Keratinocyte (primary cell): ENCODE measurements at regions not wholly inside any gene's neighbourhood (a gene's known extent, or its start where the extent isn't known, plus 50 kb on each side); places are given as distances from the start of the nearest gene placed in this dataset.
A peak's percentile ranks its signal among the peaks of the same experiment; 100 is the strongest.

Experiments
- DNase-seq: peaks from one replicate; pipeline ENCODE4 v3.0.0-alpha.2; 2011; ENCODE audit warnings: low read depth, missing footprints, low spot score
- FAIRE-seq: peaks from 2 replicates; lab custom pipeline; 2011; peaks lifted over from hg19 to GRCh38; lab: Jason Lieb, UNC
- H2AFZ ChIP-seq: 2 replicates; pipeline ENCODE4 v1.6.0; 2012; ENCODE audit warnings: low read length, control low read depth, inconsistent platforms; ENCODE audit not compliant: control insufficient read depth
- H3K27ac ChIP-seq: 2 replicates; pipeline ENCODE4 v1.5.1; 2011; ENCODE audit warnings: low read length; ENCODE audit not compliant: control insufficient read depth, insufficient read depth
- H3K27me3 ChIP-seq: 3 replicates; pipeline ENCODE4 v1.6.0; 2011; ENCODE audit warnings: low read length; ENCODE audit not compliant: control insufficient read depth, insufficient read depth; ENCODE audit errors: extremely low read depth
- H3K36me3 ChIP-seq, 2 experiments: 2 replicates in 1 of 2; 3 replicates in 1 of 2; pipeline ENCODE4 v1.5.1; 2011; ENCODE audit warnings: low read length in 2 of 2, mild to moderate bottlenecking in 1 of 2; ENCODE audit not compliant: control insufficient read depth in 2 of 2, insufficient read depth in 2 of 2; ENCODE audit errors: extremely low read depth in 1 of 2
- H3K4me1 ChIP-seq: 3 replicates; pipeline ENCODE4 v1.5.1; 2011; ENCODE audit warnings: low read length; ENCODE audit not compliant: control insufficient read depth, insufficient read depth; ENCODE audit errors: extremely low read depth
- H3K4me2 ChIP-seq: 3 replicates; pipeline ENCODE4 v1.6.0; 2011; ENCODE audit warnings: low read depth, low read length; ENCODE audit not compliant: control insufficient read depth, insufficient read depth; ENCODE audit errors: extremely low read depth
- H3K4me3 ChIP-seq, 3 experiments: fragments of 200-600 bp in 1 of 3; sonication (generic) in 1 of 3; 2 replicates in 2 of 3; 3 replicates in 1 of 3; pipeline ENCODE4 v1.5.1; 2011 to 2016; ENCODE audit warnings: low read length in 3 of 3, mild to moderate bottlenecking in 3 of 3, control low read depth in 2 of 3, inconsistent platforms in 1 of 3, low read depth in 1 of 3, mixed read lengths in 1 of 3, mixed run types in 1 of 3, moderate library complexity in 1 of 3; ENCODE audit not compliant: control insufficient read depth in 2 of 3, insufficient read depth in 2 of 3; ENCODE audit errors: extremely low read depth in 1 of 3
- H3K79me2 ChIP-seq: 2 replicates; pipeline ENCODE4 v1.6.0; 2012; ENCODE audit warnings: low read length; ENCODE audit not compliant: control insufficient read depth, insufficient read depth
- H3K9ac ChIP-seq: 3 replicates; pipeline ENCODE4 v1.6.0; 2011; ENCODE audit warnings: low read length; ENCODE audit not compliant: control insufficient read depth, insufficient read depth; ENCODE audit errors: extremely low read depth
- H3K9me1 ChIP-seq: 3 replicates; pipeline ENCODE4 v1.6.0; 2011; ENCODE audit warnings: low read length; ENCODE audit not compliant: control insufficient read depth, insufficient read depth; ENCODE audit errors: extremely low read depth
- H3K9me3 ChIP-seq: 2 replicates; pipeline ENCODE4 v1.5.1; 2012; ENCODE audit warnings: low read depth, low read length; ENCODE audit not compliant: control insufficient read depth
- H4K20me1 ChIP-seq: 3 replicates; pipeline ENCODE4 v1.6.0; 2011; ENCODE audit warnings: low read length; ENCODE audit not compliant: control insufficient read depth, insufficient read depth; ENCODE audit errors: extremely low read depth
- EZH2 ChIP-seq: IDR thresholded peaks from one replicate; pipeline ENCODE4 v1.6.1; 2012; ENCODE audit warnings: inconsistent platforms, mild to moderate bottlenecking, low read length, moderate library complexity
- dilution Hi-C: fragments of 300-500 bp; cut with MboI; formaldehyde crosslinking; loops from one replicate; pipeline ENCODE4 v1.7.0; 2020; ENCODE audit warnings: low sequenced_read_pairs; ENCODE audit not compliant: extremely low pct_ligation_motif_present
- TF ChIP-seq, protein P1 (sequence below), 3 experiments: IDR thresholded peaks in 1 of 3; conservative IDR thresholded peaks in 1 of 3; optimal IDR thresholded peaks in 1 of 3; 2 replicates in 2 of 3; 3 replicates in 1 of 3; pipeline versions ENCODE3 to v1.5.1; 2011; ENCODE audit warnings: low read length in 3 of 3, mild to moderate bottlenecking in 3 of 3, moderate library complexity in 2 of 3, control low read depth in 1 of 3, inconsistent platforms in 1 of 3; ENCODE audit not compliant: insufficient read depth in 2 of 3; ENCODE audit errors: extremely low read depth in 1 of 3

DNA sequence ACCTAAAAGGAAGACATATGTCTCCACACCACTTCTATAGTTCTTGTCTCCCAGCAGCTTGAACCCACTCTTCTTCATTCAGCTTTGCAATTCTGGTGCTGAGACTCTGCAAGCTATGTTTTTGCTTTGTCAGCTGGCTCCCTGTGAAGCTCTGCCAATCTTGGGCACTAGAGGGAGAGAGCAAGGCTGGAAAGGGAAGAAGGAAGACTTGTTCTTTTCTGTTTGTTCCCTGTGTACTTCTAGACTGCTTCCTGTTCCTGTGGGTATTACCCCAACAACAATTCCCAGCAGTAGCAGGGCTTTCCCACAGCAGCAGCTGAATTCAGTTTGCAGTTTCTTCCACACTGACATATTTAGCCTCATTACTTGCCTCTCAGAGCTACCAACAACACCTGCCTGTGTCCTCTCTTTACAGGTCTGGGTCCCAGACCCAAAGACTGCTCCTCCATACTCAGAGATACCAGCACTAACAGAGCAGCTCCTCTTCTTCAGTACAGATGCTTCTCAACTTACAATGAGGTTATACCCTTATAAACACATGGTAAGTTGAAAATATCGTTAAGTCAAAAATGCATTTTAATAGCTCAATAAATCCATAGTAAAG is 275.2 kb upstream of the NEGR1 start:
- Histone ChIP-seq H3K27ac (no peak overlapping the region), H3K4me2 (no peak overlapping the region), H3K27me3 (no peaks in the 10 kb centered on the region), H3K4me3 (no peak overlapping the region), H2AFZ (peak overlapping the region; percentile 33), H3K9me1 (no peaks in the 10 kb centered on the region), H3K9me3 (no peaks in the 10 kb centered on the region), H4K20me1 (no peaks in the 10 kb centered on the region), H3K79me2 (no peaks in the 10 kb centered on the region), H3K36me3 (no peaks in the 10 kb centered on the region), H3K9ac (no peak overlapping the region), H3K4me1 (no peaks in the 10 kb centered on the region)
- TF ChIP-seq, protein P1, sequence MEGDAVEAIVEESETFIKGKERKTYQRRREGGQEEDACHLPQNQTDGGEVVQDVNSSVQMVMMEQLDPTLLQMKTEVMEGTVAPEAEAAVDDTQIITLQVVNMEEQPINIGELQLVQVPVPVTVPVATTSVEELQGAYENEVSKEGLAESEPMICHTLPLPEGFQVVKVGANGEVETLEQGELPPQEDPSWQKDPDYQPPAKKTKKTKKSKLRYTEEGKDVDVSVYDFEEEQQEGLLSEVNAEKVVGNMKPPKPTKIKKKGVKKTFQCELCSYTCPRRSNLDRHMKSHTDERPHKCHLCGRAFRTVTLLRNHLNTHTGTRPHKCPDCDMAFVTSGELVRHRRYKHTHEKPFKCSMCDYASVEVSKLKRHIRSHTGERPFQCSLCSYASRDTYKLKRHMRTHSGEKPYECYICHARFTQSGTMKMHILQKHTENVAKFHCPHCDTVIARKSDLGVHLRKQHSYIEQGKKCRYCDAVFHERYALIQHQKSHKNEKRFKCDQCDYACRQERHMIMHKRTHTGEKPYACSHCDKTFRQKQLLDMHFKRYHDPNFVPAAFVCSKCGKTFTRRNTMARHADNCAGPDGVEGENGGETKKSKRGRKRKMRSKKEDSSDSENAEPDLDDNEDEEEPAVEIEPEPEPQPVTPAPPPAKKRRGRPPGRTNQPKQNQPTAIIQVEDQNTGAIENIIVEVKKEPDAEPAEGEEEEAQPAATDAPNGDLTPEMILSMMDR (optimal IDR thresholded peaks at IDR 0.05 in 1 of 3, IDR thresholded peaks at IDR 0.05 in 1 of 3, conservative IDR thresholded peaks at IDR 0.05 in 1 of 3; ENCODE audit: extremely low read depth in 1 of 3, insufficient read depth in 2 of 3, low read length in 3 of 3): peak; percentile 18 to 64 (median 34)
- TF ChIP-seq EZH2: no peak
- peak; percentile 72 for FAIRE-seq
- dilution Hi-C loops: no loop called here
- no peak for DNase-seq

DNA sequence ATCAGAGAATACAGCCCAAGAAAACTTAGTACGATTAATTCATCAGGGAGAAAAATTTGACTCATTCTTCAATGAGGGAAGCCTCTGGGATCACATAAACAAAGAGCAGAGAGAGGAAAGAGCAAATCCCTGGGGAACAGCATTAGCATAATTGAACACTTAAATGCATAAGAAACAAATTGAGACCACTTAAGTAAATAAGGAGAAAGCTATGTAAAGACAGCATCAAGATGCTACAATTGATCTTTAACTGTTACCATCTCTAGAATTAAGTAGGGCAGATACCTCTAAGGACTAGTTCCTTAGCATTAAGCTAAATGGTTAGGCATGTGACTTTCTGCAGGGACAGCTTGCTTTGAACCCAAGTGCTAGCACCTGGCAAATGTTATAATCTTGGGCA is 265.1 kb upstream of the NEGR1 start:
- Histone ChIP-seq H3K9me1 (no peaks in the 10 kb centered on the region), H3K27ac (no peak overlapping the region), H3K4me2 (no peak overlapping the region), H3K9me3 (no peaks in the 10 kb centered on the region), H4K20me1 (no peaks in the 10 kb centered on the region), H3K79me2 (no peaks in the 10 kb centered on the region), H3K4me1 (no peaks in the 10 kb centered on the region), H3K27me3 (no peaks in the 10 kb centered on the region), H2AFZ (no peak overlapping the region), H3K36me3 (no peaks in the 10 kb centered on the region), H3K9ac (no peak overlapping the region), H3K4me3 (no peak overlapping the region)
- TF ChIP-seq, protein P1 (optimal IDR thresholded peaks at IDR 0.05 in 1 of 3, IDR thresholded peaks at IDR 0.05 in 1 of 3, conservative IDR thresholded peaks at IDR 0.05 in 1 of 3; ENCODE audit: extremely low read depth in 1 of 3, insufficient read depth in 2 of 3, low read length in 3 of 3): no peak
- no peak for TF ChIP-seq EZH2
- no peak for DNase-seq
- FAIRE-seq: no peak
- dilution Hi-C loops: no loop called here
